Calu3 (cell line): ENCODE measurements at regions not wholly inside any gene's neighbourhood (a gene's known extent, or its start where the extent isn't known, plus 50 kb on each side); places are given as distances from the start of the nearest gene placed in this dataset.
"Not testable (repeated sequence)": the region's sequence is repeated elsewhere in the genome, so short reads cannot be mapped to it uniquely, and the experiment has no call there.

Source experiments
- BruUV-seq: library from RNA; stranded (reverse); fragments of 400-500 nt; replicated peaks from 2 replicates; lab custom pipeline; 2021; lab: Mats Ljungman, UMichigan
- CTCF ChIA-PET: fragments of 300-600 bp; sonication (Branson Sonifier 250); formaldehyde crosslinking; loops from one replicate; lab custom pipeline; 2022; ENCODE audit warnings: antibody characterized with exemption; lab: Charles Lee
- DNase-seq: peaks from one replicate; pipeline ENCODE4 v3.0.0; 2022
- H3K27ac Mint-ChIP-seq: one replicate; pipeline ENCODE4 v1.8.0; 2022; ENCODE audit warnings: mixed read lengths; ENCODE audit not compliant: unreplicated experiment
- H3K27me3 Mint-ChIP-seq: one replicate; pipeline ENCODE4 v1.8.0; 2022; ENCODE audit warnings: mixed read lengths; ENCODE audit not compliant: unreplicated experiment
- H3K36me3 Mint-ChIP-seq: one replicate; pipeline ENCODE4 v1.8.0; 2022; ENCODE audit warnings: mild to moderate bottlenecking, moderate library complexity, mixed read lengths; ENCODE audit not compliant: insufficient read depth, unreplicated experiment
- H3K4me1 Mint-ChIP-seq: one replicate; pipeline ENCODE4 v1.8.0; 2022; ENCODE audit warnings: mild to moderate bottlenecking, low read depth, mixed read lengths; ENCODE audit not compliant: unreplicated experiment
- H3K4me3 Mint-ChIP-seq: one replicate; pipeline ENCODE4 v1.8.0; 2022; ENCODE audit warnings: mild to moderate bottlenecking, low read depth, moderate library complexity, mixed read lengths; ENCODE audit not compliant: unreplicated experiment
- H3K9me3 Mint-ChIP-seq: one replicate; pipeline ENCODE4 v1.8.0; 2022; ENCODE audit warnings: low read depth, mixed read lengths; ENCODE audit not compliant: unreplicated experiment
- CTCF ChIP-seq: fragments of 200-600 bp; IDR thresholded peaks from one replicate; pipeline ENCODE4 v1.8.0; 2022; ENCODE audit warnings: antibody characterized with exemption; ENCODE audit not compliant: unreplicated experiment
- intact Hi-C: fragments of 100-400 bp; cut with micrococcal nuclease; formaldehyde crosslinking; loops from one replicate; pipeline ENCODE4 v1.10.0; 2022; ENCODE audit not compliant: unreplicated experiment

GRCh38 chr3:104080088-104080626 lies 1286.6 kb upstream of the ALCAM start:
- no peaks in the 10 kb centered on the region for H3K36me3 Mint-ChIP-seq
- no peak for TF ChIP-seq CTCF

GRCh38 chr3:104088738-104089137 lies 1278.0 kb upstream of the ALCAM start:
- CTCF ChIA-PET, result interaction anchor here (0.7 to 1.3 kb wide), 2 partner anchors 8 to 13 kb away, joined by 4 to 8 read pairs; no protein-coding TSS in a partner anchor
- no TSS peak for BruUV-seq
- peaks cover 2% of the 10 kb centered on the region for H3K9me3 Mint-ChIP-seq

More at GRCh38 chr3:104080088-104080626, 1286.6 kb upstream of the ALCAM start:
- BruUV-seq, result no TSS peak
- H3K4me1 Mint-ChIP-seq, result no peaks in the 10 kb centered on the region
- CTCF ChIA-PET, result interaction anchor here (0.6 kb wide), 1 partner anchor 8 kb away, joined by 8 read pairs; no protein-coding TSS in a partner anchor
- intact Hi-C loops, result no loop called here
- H3K27me3 Mint-ChIP-seq, result no peaks in the 10 kb centered on the region
- H3K4me3 Mint-ChIP-seq, result no peak overlapping the region
- no peaks in the 10 kb centered on the region for H3K9me3 Mint-ChIP-seq
- DNase-seq, result no peak
- H3K27ac Mint-ChIP-seq, result no peak overlapping the region

GRCh38 chr3:104089987-104090386 lies 1276.7 kb upstream of the ALCAM start:
- H3K4me3 Mint-ChIP-seq, H3K27me3 Mint-ChIP-seq, H3K27ac Mint-ChIP-seq, H3K9me3 Mint-ChIP-seq, BruUV-seq, H3K4me1 Mint-ChIP-seq, H3K36me3 Mint-ChIP-seq, intact Hi-C loops, DNase-seq: not testable (repeated sequence)
- CTCF ChIA-PET, result interaction anchor here (1.3 kb wide), 1 partner anchor 12 kb away, joined by 4 read pairs; no protein-coding TSS in a partner anchor

More at GRCh38 chr3:104088738-104089137, 1278.0 kb upstream of the ALCAM start:
- H3K27me3 Mint-ChIP-seq, result no peaks in the 10 kb centered on the region
- no peaks in the 10 kb centered on the region for H3K36me3 Mint-ChIP-seq
- no peak overlapping the region for H3K4me3 Mint-ChIP-seq
- H3K4me1 Mint-ChIP-seq, result no peaks in the 10 kb centered on the region
- H3K27ac Mint-ChIP-seq, result no peak overlapping the region
- DNase-seq, result no peak
- TF ChIP-seq CTCF, result no peak
- intact Hi-C loops, result no loop called here

GRCh38 chr3:104101736-104102135 lies 1265.0 kb upstream of the ALCAM start:
- TF ChIP-seq CTCF, result no peak
- no peaks in the 10 kb centered on the region for H3K27me3 Mint-ChIP-seq
- CTCF ChIA-PET, result interaction anchor here (0.9 kb wide), 1 partner anchor 13 kb away, joined by 4 read pairs; no protein-coding TSS in a partner anchor
- intact Hi-C loops, result loop anchor here (10.0 kb wide), 1 partner anchor 363 kb away; no protein-coding TSS in a partner anchor
- no peak overlapping the region for H3K4me3 Mint-ChIP-seq
- no peaks in the 10 kb centered on the region for H3K4me1 Mint-ChIP-seq
- H3K36me3 Mint-ChIP-seq, result no peaks in the 10 kb centered on the region
- H3K9me3 Mint-ChIP-seq, result no peaks in the 10 kb centered on the region
- no TSS peak for BruUV-seq
- DNase-seq, result no peak
- H3K27ac Mint-ChIP-seq, result no peak overlapping the region

- Mint-ChIP-seq H3K4me3 (no peak overlapping the region), H3K4me1 (no peaks in the 10 kb centered on the region), H3K27me3 (no peaks in the 10 kb centered on the region), H3K9me3 (no peaks in the 10 kb centered on the region), H3K27ac (no peak overlapping the region), H3K36me3 (no peaks in the 10 kb centered on the region)
- no peak for TF ChIP-seq CTCF
- CTCF ChIA-PET, result interaction anchor here (0.9 kb wide), 1 partner anchor 13 kb away, joined by 4 read pairs; no protein-coding TSS in a partner anchor
- intact Hi-C loops, result loop anchor here (10.0 kb wide), 1 partner anchor 362 kb away; no protein-coding TSS in a partner anchor
- DNase-seq, result peak; percentile 19
- no TSS peak for BruUV-seq
Observed at GRCh38 chr3:104102386-104102785, 1264.3 kb upstream of the ALCAM start.
